ENCODE measurements at regions not wholly inside any gene's neighbourhood (a gene's known extent, or its start where the extent isn't known, plus 50 kb on each side); places are given as distances from the start of the nearest gene placed in this dataset.

DNA sequence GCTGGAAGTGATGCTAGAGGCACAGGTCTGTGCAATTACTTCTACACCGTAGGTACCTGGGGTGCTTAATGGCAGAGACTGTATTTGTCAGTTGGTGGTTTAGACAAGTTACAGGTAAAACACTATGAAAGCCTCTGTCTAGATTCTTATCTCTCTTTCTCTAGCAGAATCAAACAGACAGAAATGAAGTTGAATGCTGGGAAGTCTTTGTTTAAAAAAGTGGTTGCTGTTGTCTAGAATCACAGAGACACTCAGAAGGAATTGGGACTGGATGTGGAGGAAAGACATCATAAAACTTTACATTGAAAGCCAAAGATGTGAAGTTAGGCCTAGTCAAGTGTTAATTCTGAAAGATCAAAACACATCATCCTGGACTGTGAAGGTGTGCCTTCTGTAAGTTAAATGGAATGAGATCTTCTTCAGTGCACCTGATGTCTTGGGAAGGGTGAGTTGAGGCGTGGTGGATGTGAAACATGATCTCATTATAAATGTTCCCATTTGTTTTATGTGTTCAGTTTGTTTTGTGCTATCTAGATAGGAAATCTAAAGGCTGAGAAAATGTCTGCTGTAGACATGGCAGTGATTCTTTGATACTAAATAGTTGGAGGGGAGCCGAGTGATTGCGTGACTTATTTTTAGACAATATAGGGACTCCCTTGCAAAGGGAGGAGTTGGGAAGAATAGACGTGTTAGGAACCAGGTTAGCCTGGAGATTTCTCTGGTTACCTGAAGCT is 290.2 kb downstream of the SOX4 start:
- Histone ChIP-seq H3K9me3 (no peaks in the 10 kb centered on the region), H3K36me3 (no peaks in the 10 kb centered on the region), H3K27ac (peak overlapping the region in 2 of 4 donors; percentile 16 to 88), H3K4me1 (peaks cover 0 to 42% (median 0%) of the 10 kb centered on the region in 4 donors), H3K4me3 (no peak overlapping the region), H3K27me3 (no peaks in the 10 kb centered on the region)
- 79 to 83% methylated on average over 5 of the region's 5 CpGs for WGBS, 2 donors
- TF ChIP-seq, protein P1, sequence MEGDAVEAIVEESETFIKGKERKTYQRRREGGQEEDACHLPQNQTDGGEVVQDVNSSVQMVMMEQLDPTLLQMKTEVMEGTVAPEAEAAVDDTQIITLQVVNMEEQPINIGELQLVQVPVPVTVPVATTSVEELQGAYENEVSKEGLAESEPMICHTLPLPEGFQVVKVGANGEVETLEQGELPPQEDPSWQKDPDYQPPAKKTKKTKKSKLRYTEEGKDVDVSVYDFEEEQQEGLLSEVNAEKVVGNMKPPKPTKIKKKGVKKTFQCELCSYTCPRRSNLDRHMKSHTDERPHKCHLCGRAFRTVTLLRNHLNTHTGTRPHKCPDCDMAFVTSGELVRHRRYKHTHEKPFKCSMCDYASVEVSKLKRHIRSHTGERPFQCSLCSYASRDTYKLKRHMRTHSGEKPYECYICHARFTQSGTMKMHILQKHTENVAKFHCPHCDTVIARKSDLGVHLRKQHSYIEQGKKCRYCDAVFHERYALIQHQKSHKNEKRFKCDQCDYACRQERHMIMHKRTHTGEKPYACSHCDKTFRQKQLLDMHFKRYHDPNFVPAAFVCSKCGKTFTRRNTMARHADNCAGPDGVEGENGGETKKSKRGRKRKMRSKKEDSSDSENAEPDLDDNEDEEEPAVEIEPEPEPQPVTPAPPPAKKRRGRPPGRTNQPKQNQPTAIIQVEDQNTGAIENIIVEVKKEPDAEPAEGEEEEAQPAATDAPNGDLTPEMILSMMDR (IDR thresholded peaks at IDR 0.05) = no peak
- TF ChIP-seq POLR2A (IDR thresholded peaks at IDR 0.05) = no peak
- no peak for TF ChIP-seq EP300 (IDR thresholded peaks at IDR 0.05)
- no peak for DNase-seq (ENCODE audit: low spot score in 2 of 2)

DNA sequence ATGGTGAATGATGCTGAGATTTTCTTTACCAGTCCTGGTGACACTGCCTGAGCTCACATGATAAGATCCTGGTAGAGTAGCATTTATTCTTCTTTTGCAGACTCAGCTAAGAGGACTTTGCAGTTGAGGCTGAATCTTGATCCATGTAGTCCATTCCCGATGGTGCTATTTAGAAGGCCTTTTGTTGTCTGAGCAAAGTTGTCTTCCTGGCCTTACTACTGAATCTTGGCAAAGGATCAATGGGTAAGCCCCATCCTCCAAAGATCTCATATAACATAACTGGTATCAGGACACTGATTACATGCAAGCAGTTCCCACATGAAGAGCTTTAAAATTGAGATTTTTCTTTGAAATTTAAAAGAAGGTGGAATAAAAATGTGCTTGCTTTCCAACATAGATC is 291.6 kb downstream of the SOX4 start:
- H3K4me1 ChIP-seq = peaks cover 0 to 42% (median 0%) of the 10 kb centered on the region in 4 donors
- no peaks in the 10 kb centered on the region for H3K27me3 ChIP-seq
- H3K4me3 ChIP-seq = peak overlapping the region in 1 of 4 donors; percentile 27
- 15 to 25% methylated on average over 1 of the region's 1 CpG for WGBS, 2 donors
- peak overlapping the region; percentile 0 to 88 (median 70) for H3K27ac ChIP-seq
- no peaks in the 10 kb centered on the region for H3K36me3 ChIP-seq
- H3K9me3 ChIP-seq = no peaks in the 10 kb centered on the region
- TF ChIP-seq EP300 (IDR thresholded peaks at IDR 0.05) (no peak), POLR2A (IDR thresholded peaks at IDR 0.05) (no peak)
- TF ChIP-seq, protein P1 (IDR thresholded peaks at IDR 0.05) = no peak
- no peak for DNase-seq (ENCODE audit: low spot score in 2 of 2)

DNA sequence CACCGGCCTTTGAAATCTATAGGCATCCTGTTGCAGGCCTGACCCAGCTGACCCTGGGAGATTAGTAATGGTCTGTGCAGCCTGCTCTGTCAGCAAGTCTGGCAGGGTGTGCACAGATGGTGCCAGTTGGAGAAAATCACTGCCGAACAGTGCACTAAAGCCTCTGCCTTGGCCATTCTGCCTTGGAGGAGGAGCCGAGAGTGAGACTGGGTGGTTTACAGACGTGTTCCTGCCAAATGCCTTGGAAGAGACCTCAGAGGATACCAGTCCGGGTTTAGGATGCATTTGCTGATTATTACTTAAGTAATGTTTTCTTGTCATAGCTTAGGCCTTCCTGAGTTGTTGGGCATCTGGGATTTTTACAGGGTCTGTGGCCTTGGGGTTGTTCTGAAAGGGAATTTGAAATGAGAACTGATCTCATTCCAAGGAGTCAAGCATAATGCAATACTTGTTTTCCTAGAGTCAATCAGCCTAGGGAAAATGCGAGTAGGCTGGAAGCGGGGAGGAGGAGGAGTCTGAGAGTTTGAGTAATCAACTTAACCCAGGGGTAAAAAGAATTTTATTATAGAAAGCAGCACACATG is 292.1 kb downstream of the SOX4 start:
- TF ChIP-seq EP300 (IDR thresholded peaks at IDR 0.05) (peak in 1 of 2 donors; percentile 62), POLR2A (IDR thresholded peaks at IDR 0.05) (no peak)
- TF ChIP-seq, protein P1 (IDR thresholded peaks at IDR 0.05) = no peak
- Histone ChIP-seq H3K4me1 (peaks cover 0 to 42% (median 0%) of the 10 kb centered on the region in 4 donors), H3K36me3 (no peaks in the 10 kb centered on the region), H3K4me3 (peak overlapping the region in 2 of 4 donors; percentile 5 to 27), H3K27ac (peak overlapping the region; percentile 0 to 88 (median 70)), H3K27me3 (no peaks in the 10 kb centered on the region), H3K9me3 (no peaks in the 10 kb centered on the region)
- WGBS, 2 donors = 14 to 15% methylated on average over 7 of the region's 7 CpGs
- DNase-seq (ENCODE audit: low spot score in 2 of 2) = peak; percentile 17 to 24

DNA sequence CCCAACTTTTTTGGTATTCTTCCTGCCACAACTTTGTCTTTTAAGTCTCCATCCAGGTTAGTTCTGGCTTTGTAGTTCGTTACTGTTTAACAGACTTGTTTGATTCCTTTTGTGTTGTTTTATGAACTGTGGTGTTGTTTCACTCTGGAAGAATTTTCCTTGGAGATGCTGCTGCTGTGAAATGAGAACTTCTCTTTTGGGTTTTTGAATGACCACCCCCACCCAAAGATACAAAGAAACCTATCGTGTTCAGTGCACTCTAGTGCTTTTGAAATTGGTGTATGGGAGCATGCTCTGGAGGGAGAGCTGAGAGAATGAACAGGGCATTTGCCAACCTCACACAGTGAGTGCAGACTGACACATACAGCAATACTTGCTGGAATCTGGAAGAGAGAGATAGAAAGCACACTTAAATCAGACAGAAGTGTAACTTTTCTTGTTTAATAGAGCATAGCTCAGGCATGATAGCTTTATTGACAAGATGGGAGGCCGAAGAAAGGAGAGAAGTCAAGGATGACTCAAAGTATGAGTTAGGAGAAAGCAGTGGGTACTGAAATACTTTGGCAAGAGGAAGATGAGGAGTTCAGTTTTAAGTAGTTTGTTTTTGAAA is 293.1 kb downstream of the SOX4 start:
- H3K4me3 ChIP-seq = peak overlapping the region in 1 of 4 donors; percentile 2
- peaks cover 0 to 42% (median 0%) of the 10 kb centered on the region in 4 donors for H3K4me1 ChIP-seq
- peak overlapping the region in 3 of 4 donors; percentile 55 to 88 (median 84) for H3K27ac ChIP-seq
- H3K9me3 ChIP-seq = no peaks in the 10 kb centered on the region
- DNase-seq (ENCODE audit: low spot score in 2 of 2) = no peak
- TF ChIP-seq POLR2A (IDR thresholded peaks at IDR 0.05) (no peak), EP300 (IDR thresholded peaks at IDR 0.05) (no peak)
- TF ChIP-seq, protein P1 (IDR thresholded peaks at IDR 0.05) = no peak
- H3K27me3 ChIP-seq = no peaks in the 10 kb centered on the region
- H3K36me3 ChIP-seq = no peaks in the 10 kb centered on the region
- WGBS, 2 donors = 29 to 35% methylated on average over 3 of the region's 3 CpGs
